ENCODE measurements at regions not wholly inside any gene's neighbourhood (a gene's known extent, or its start where the extent isn't known, plus 50 kb on each side); places are given as distances from the start of the nearest gene placed in this dataset.

GRCh38 chr4:3852309-3852708 is 86.1 kb downstream of the ADRA2C start:
- TF ChIP-seq CTCF (IDR thresholded peaks at IDR 0.05) = no peak
- no peak for TF ChIP-seq POLR2A (IDR thresholded peaks at IDR 0.05)
